HepG2 (cell line): ENCODE measurements at regions not wholly inside any gene's neighbourhood (a gene's known extent, or its start where the extent isn't known, plus 50 kb on each side); places are given as distances from the start of the nearest gene placed in this dataset.

ENCODE experiments used
- ASH2L ChIP-seq: fragments of 300-600, 200-600 bp; sonication (generic); IDR thresholded peaks from 2 replicates; pipeline ENCODE4 v1.7.0; 2017; ENCODE audit warnings: low read depth, mild to moderate bottlenecking, moderate library complexity, mixed read lengths, low read length; ENCODE audit not compliant: insufficient read length
- BATF2 ChIP-seq: sonication (generic); formaldehyde crosslinking; IDR thresholded peaks from 2 replicates; pipeline ENCODE4 v1.8.0; 2022; ENCODE audit warnings: mild to moderate bottlenecking, missing genetic modification reagents, moderate library complexity
- CHD4 ChIP-seq: fragments of 200-600 bp; sonication (generic); IDR thresholded peaks from 2 replicates; pipeline ENCODE4 v1.7.0; 2017; ENCODE audit warnings: mild to moderate bottlenecking, low read length, borderline replicate concordance
- FOXM1 ChIP-seq: sonication (generic); formaldehyde crosslinking; IDR thresholded peaks from 2 replicates; pipeline ENCODE4 v1.5.0; 2020; ENCODE audit warnings: missing genetic modification reagents
- HOXA7 ChIP-seq: sonication (generic); formaldehyde crosslinking; IDR thresholded peaks from 2 replicates; pipeline ENCODE4 v1.8.1; 2022; ENCODE audit warnings: mild to moderate bottlenecking, missing genetic modification reagents, moderate library complexity
- JDP2 ChIP-seq: sonication (generic); formaldehyde crosslinking; IDR thresholded peaks from 2 replicates; pipeline ENCODE4 v1.8.1; 2022; ENCODE audit warnings: missing genetic modification reagents, borderline replicate concordance
- KDM4B ChIP-seq: sonication (generic); formaldehyde crosslinking; IDR thresholded peaks from 2 replicates; pipeline ENCODE4 v1.4.0; 2020; ENCODE audit warnings: missing genetic modification reagents
- KDM5A ChIP-seq: fragments of 200-600 bp; sonication (generic); IDR thresholded peaks from 2 replicates; pipeline ENCODE4 v1.7.0; 2018; ENCODE audit warnings: antibody characterized with exemption, mild to moderate bottlenecking, low read length, borderline replicate concordance
- MAF1 ChIP-seq: sonication (generic); formaldehyde crosslinking; IDR thresholded peaks from 2 replicates; pipeline ENCODE4 v1.5.0; 2020; ENCODE audit warnings: missing genetic modification reagents, borderline replicate concordance
- MAFG ChIP-seq: sonication (generic); formaldehyde crosslinking; IDR thresholded peaks from 2 replicates; pipeline ENCODE4 v1.5.1; 2020; ENCODE audit warnings: mild to moderate bottlenecking, missing genetic modification reagents
- MYNN ChIP-seq: sonication (generic); formaldehyde crosslinking; IDR thresholded peaks from 2 replicates; pipeline ENCODE4 v1.4.0; 2020; ENCODE audit warnings: mild to moderate bottlenecking, low read depth, missing genetic modification reagents
- NCOA5 ChIP-seq: sonication (generic); formaldehyde crosslinking; IDR thresholded peaks from 2 replicates; pipeline ENCODE4 v1.4.0; 2020; ENCODE audit warnings: missing genetic modification reagents
- PLRG1 ChIP-seq: fragments of 450-650 bp; conservative IDR thresholded peaks from 2 replicates; pipeline ENCODE4 v1.6.1; 2016
- PLSCR1 ChIP-seq: sonication (generic); formaldehyde crosslinking; IDR thresholded peaks from 2 replicates; pipeline ENCODE4 v1.5.0; 2020; ENCODE audit warnings: missing genetic modification reagents, mild to moderate bottlenecking, borderline replicate concordance
- RELA ChIP-seq: sonication (generic); formaldehyde crosslinking; IDR thresholded peaks from 2 replicates; pipeline ENCODE4 v1.4.0; 2020; ENCODE audit warnings: missing genetic modification reagents
- RNF2 ChIP-seq: fragments of 450-650 bp; conservative IDR thresholded peaks from 2 replicates; pipeline ENCODE4 v1.6.1; 2016; ENCODE audit warnings: low read depth
- SALL2 ChIP-seq: sonication (generic); formaldehyde crosslinking; IDR thresholded peaks from 2 replicates; pipeline ENCODE4 v1.8.1; 2023; ENCODE audit warnings: mild to moderate bottlenecking, missing genetic modification reagents, inconsistent platforms
- TBL1XR1 ChIP-seq: fragments of 150-350 bp; IDR thresholded peaks from 2 replicates; pipeline ENCODE4 v1.6.1; 2014; ENCODE audit warnings: borderline replicate concordance, low read length; ENCODE audit not compliant: partially characterized antibody
- TFAP4 ChIP-seq: sonication (generic); IDR thresholded peaks from 2 replicates; pipeline ENCODE4 v1.6.1; 2016; ENCODE audit warnings: low read depth, borderline replicate concordance
- THRA ChIP-seq: sonication (generic); formaldehyde crosslinking; IDR thresholded peaks from 2 replicates; pipeline ENCODE4 v1.4.0; 2020; ENCODE audit warnings: missing genetic modification reagents, borderline replicate concordance
- ZC3H4 ChIP-seq: sonication (generic); formaldehyde crosslinking; IDR thresholded peaks from 2 replicates; pipeline ENCODE4 v1.4.0; 2020; ENCODE audit warnings: missing genetic modification reagents, borderline replicate concordance
- ZNF263 ChIP-seq: sonication (generic); formaldehyde crosslinking; IDR thresholded peaks from 2 replicates; pipeline ENCODE4 v1.4.0; 2020; ENCODE audit warnings: missing genetic modification reagents
- ZNF446 ChIP-seq: sonication (generic); formaldehyde crosslinking; IDR thresholded peaks from 2 replicates; pipeline ENCODE4 v1.5.0; 2020; ENCODE audit warnings: mild to moderate bottlenecking, missing genetic modification reagents
- ZNF496 ChIP-seq: sonication (generic); formaldehyde crosslinking; IDR thresholded peaks from 2 replicates; pipeline ENCODE4 v1.8.1; 2023; ENCODE audit warnings: mild to moderate bottlenecking, moderate library complexity, missing genetic modification reagents; ENCODE audit not compliant: insufficient replicate concordance
- ZNF546 ChIP-seq: sonication (generic); formaldehyde crosslinking; conservative IDR thresholded peaks from 2 replicates; pipeline ENCODE4 v1.8.1; 2023; ENCODE audit warnings: mild to moderate bottlenecking, missing genetic modification reagents
- ZNF552 ChIP-seq: sonication (generic); formaldehyde crosslinking; IDR thresholded peaks from 2 replicates; pipeline ENCODE4 v1.9.0; 2022; ENCODE audit warnings: missing genetic modification reagents, mild to moderate bottlenecking, borderline replicate concordance
- ZNF607 ChIP-seq: sonication (generic); formaldehyde crosslinking; IDR thresholded peaks from 2 replicates; pipeline ENCODE4 v1.5.1; 2020; ENCODE audit warnings: missing genetic modification reagents, mild to moderate bottlenecking, borderline replicate concordance
- ZNF616 ChIP-seq: sonication (generic); formaldehyde crosslinking; IDR thresholded peaks from 2 replicates; pipeline ENCODE4 v1.5.0; 2020; ENCODE audit warnings: low read depth, mild to moderate bottlenecking, missing genetic modification reagents
- ZNF678 ChIP-seq: sonication (generic); formaldehyde crosslinking; IDR thresholded peaks from 2 replicates; pipeline ENCODE4 v1.4.0; 2020; ENCODE audit warnings: mild to moderate bottlenecking, missing genetic modification reagents
- ZNF841 ChIP-seq: sonication (generic); formaldehyde crosslinking; IDR thresholded peaks from 2 replicates; pipeline ENCODE4 v1.8.1; 2023; ENCODE audit warnings: missing genetic modification reagents, borderline replicate concordance

GRCh38 chr6:100228834-100229441 lies 234.9 kb upstream of the MCHR2 start (continued):
- no peak for TF ChIP-seq JDP2 (CRISPR knock-in tag)
- TF ChIP-seq ZNF841 (CRISPR knock-in tag) = no peak
- no peak for TF ChIP-seq KDM4B (CRISPR knock-in tag)
- no peak for TF ChIP-seq NCOA5
- TF ChIP-seq MAFG = no peak
- no peak for TF ChIP-seq CHD4
- TF ChIP-seq ZNF678 = no peak
- no peak for TF ChIP-seq MAF1 (CRISPR knock-in tag)
- peak; percentile 50 for TF ChIP-seq ZNF263 (CRISPR knock-in tag)
- peak; percentile 73; the same call in 1 of the 2 replicates for TF ChIP-seq TFAP4
- no peak for TF ChIP-seq ZNF552 (CRISPR knock-in tag)
- 0 out of 2 replicates have a peak, but pooled peaks have one; percentile 36 for TF ChIP-seq ZNF607 (CRISPR knock-in tag)
- no peak for TF ChIP-seq PLRG1
- no peak for TF ChIP-seq SALL2 (CRISPR knock-in tag)
- TF ChIP-seq BATF2 = no peak
- no peak for TF ChIP-seq PLSCR1 (CRISPR knock-in tag)
- TF ChIP-seq KDM5A = no peak
- no peak for TF ChIP-seq ZNF616 (CRISPR knock-in tag)
- no peak for TF ChIP-seq RNF2
- no peak for TF ChIP-seq RELA (CRISPR knock-in tag)
- TF ChIP-seq FOXM1 (CRISPR knock-in tag) = no peak
- TF ChIP-seq ZNF546 (CRISPR knock-in tag) = no peak
- no peak for TF ChIP-seq MYNN (CRISPR knock-in tag)
- 0 out of 2 replicates have a peak, but pooled peaks have one; percentile 43 for TF ChIP-seq ZNF446
- no peak for TF ChIP-seq TBL1XR1
- no peak for TF ChIP-seq HOXA7 (CRISPR knock-in tag)
- no peak for TF ChIP-seq ASH2L
- TF ChIP-seq ZNF496 (CRISPR knock-in tag) = no peak
- TF ChIP-seq ZC3H4 (CRISPR knock-in tag) = no peak
- no peak for TF ChIP-seq THRA
